ENCODE measurements at regions not wholly inside any gene's neighbourhood (a gene's known extent, or its start where the extent isn't known, plus 50 kb on each side); places are given as distances from the start of the nearest gene placed in this dataset.

- DNase-seq (ENCODE audit: low read depth), result no peak
Measured at GRCh38 chr15:66945842-66946241, 119.6 kb upstream of the SMAD3 start.

- peak; percentile 61 for DNase-seq (ENCODE audit: low read depth)
Measured at GRCh38 chr15:66946578-66947164, 118.7 kb upstream of the SMAD3 start.

DNA sequence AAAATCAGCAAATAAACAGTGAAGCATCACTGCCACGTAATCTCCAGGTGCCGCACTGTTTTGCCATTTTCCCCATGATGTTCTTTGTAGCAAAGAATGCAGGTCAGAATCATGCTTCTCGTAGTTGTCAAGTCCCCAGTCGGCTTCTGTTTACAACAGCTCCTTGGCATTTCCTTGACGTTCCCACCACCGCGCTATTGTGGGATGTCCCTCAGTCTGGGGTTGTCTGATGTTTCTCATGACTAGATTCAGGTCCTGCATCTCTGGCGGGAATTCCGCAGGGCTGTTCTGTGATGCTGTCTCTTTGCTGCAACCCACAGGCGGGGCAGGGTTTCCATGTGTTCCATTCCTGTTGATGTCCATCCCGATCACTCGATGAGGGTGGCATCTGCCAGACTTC, 117.9 kb upstream of the SMAD3 start:
- DNase-seq (ENCODE audit: low read depth), result no peak

DNA sequence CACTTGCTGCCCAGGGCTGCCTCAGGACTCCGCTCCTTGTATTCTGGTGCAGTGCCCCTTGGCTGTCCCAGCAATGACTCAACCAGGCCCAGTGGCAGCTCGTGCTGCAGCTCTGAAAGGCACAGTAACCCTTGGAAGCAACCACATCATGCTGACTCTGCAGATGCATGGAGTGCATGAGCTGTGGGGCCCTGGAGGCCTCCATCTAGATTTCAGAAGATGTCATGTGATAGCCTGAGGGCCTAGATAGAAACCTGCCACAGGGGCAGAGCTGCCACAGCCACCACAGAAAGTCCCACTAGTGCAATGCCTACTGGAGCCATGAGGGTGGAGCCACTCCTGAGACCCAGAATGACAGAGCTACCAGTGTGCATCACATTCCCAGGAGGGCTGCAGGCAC, 117.1 kb upstream of the SMAD3 start:
- no peak for DNase-seq (ENCODE audit: low read depth)

GRCh38 chr15:66950114-66950513, 115.3 kb upstream of the SMAD3 start:
- DNase-seq (ENCODE audit: low read depth), result no peak

DNA sequence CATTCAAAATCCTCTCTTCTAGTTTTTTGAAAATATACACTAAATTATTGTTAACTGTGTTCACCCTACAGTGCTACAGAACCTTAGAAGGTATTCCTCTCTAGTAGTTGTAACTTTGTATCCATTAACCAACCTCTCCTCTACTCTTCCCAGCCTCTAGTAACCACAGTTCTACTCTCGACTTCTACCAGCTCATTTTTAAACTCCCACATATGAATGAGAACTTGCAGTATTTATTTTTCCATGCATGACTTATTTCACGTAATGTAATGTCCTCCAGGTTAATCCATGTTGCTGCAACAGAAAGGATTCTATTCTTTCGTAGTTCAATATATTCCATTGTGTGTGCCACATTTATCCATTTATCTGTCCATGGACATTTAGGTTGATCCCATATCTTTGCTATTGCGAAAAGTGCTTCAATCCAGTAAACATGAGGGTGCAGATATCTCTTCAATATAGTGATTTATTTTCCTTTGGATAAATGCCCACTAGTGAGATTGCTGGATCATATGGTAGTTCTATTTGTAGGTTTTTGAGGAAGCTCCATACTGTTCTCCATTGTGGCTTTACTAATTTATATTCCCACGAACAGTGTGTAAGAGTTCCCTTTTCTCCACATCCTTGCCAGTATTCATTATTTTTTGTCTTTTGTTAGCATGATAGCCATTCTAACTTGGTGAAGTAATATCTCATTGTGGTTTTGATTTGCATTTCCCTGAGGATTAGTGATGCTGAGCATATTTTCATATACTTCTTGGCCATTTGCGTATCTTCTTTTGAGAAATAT, 113.7 kb upstream of the SMAD3 start:
- no peak for DNase-seq (ENCODE audit: low read depth)

- DNase-seq (ENCODE audit: low read depth), result no peak
Measured at GRCh38 chr15:66952756-66953522, 112.5 kb upstream of the SMAD3 start.

- no peak for DNase-seq (ENCODE audit: low read depth)
Measured at GRCh38 chr15:66953523-66954229, 111.7 kb upstream of the SMAD3 start.

GRCh38 chr15:66954601-66955000, 110.8 kb upstream of the SMAD3 start:
- no peak for DNase-seq (ENCODE audit: low read depth)

DNA sequence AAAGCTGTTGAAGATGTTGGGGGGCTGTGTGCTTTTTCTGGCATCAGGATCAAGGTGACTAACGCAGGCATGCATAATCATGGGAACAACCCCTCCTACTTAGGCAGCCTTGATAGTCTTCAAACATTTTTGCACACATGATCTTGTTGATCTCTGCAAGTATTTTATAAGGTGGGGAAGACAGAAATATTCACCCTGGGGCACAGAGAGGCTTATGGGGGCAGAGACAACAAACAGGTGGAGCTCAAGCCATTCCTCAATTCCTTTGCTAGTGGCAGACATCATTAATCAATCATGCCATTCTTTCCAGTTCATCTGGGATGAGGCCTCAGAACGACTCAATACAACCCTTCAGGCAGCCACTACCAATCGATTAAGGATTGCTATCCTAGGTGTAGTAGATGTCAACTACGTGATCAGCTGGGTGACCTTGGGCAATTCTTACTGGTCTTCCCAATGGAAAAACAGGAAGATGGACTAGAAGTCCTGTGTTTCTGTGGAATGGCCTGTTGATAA, 110.3 kb upstream of the SMAD3 start:
- no peak for DNase-seq (ENCODE audit: low read depth)

- no peak for DNase-seq (ENCODE audit: low read depth)
Measured at GRCh38 chr15:66955871-66956585, 109.4 kb upstream of the SMAD3 start.

DNA sequence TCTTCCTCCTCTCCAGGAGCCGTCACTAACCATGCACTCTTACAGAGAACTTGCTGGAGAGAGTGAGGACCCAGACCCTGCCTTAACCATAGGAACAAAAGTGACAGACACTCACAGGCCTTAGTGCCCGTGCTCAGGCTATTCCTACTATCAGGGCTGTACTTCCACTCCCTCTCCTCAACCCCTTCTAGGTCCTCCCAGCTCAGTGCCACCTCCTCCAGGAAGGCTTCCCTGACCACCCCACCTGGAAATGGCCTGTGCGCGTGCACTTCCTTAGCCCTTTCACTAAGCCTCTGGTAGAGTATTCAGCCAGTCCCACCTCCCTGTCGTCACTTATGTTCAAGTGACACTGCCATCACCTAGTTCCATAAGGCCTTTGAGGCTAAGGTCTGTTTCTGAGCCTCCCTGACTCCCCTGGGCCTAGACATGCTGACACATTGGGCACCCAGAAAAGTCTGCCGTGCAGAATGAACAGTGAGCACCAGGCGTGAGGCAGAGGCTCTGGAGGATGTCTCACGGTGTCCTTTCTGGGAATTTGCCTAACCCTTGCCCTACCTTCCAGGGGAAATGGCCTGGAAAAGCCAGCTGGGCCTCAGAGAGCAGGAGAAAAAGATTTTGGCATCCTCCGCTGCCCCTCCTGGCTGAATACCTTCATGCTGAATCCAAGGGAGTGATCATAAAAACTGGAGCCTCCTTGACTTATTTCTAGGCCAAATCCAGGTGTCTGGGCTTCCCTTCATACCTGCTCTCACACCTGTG, 108.6 kb upstream of the SMAD3 start:
- no peak for DNase-seq (ENCODE audit: low read depth)

DNA sequence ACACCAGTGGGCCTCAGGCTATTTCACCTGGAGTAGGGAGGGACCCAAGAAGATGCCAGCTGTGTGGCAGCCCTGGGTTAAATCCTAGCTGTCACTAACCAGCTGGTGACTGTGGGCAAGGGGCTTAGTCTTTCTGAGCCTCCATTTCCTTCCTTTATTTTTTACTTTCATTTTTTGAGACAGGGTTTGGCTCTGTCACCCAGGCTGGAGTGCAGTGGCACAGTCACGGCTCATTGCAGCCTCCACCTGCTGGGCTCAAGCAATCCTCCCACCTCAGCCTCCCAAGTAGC, 108.0 kb upstream of the SMAD3 start:
- DNase-seq (ENCODE audit: low read depth), result no peak

- DNase-seq (ENCODE audit: low read depth), result no peak
Measured at GRCh38 chr15:66959066-66959465, 106.3 kb upstream of the SMAD3 start.

- no peak for DNase-seq (ENCODE audit: low read depth)
Measured at GRCh38 chr15:66959875-66960274, 105.5 kb upstream of the SMAD3 start.

- DNase-seq (ENCODE audit: low read depth), result no peak
Measured at GRCh38 chr15:66960519-66960918, 104.9 kb upstream of the SMAD3 start.

- DNase-seq (ENCODE audit: low read depth), result no peak
Measured at GRCh38 chr15:66961407-66961884, 104.0 kb upstream of the SMAD3 start.

DNA sequence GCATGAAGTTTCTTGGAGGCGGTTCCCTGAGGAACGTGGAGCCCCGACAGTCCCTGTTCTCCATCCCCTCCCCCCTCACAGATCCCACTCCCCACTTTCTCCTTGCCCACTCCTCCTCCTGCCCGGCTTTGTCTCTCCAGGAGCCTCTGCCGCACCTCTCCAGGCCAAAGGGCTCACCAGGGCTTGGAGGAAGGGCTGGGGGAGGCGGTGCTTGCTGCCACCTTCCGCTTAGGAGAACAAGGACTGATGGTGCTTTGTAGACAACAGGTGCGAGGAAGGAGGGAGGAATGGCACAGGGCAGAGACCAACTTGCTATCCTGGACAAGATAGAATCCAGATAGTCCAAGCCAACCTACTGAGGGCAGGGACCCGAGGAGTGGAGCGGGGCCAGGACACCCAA, 103.5 kb upstream of the SMAD3 start:
- DNase-seq (ENCODE audit: low read depth), result no peak

GRCh38 chr15:66962522-66962921, 102.9 kb upstream of the SMAD3 start:
- no peak for DNase-seq (ENCODE audit: low read depth)

DNA sequence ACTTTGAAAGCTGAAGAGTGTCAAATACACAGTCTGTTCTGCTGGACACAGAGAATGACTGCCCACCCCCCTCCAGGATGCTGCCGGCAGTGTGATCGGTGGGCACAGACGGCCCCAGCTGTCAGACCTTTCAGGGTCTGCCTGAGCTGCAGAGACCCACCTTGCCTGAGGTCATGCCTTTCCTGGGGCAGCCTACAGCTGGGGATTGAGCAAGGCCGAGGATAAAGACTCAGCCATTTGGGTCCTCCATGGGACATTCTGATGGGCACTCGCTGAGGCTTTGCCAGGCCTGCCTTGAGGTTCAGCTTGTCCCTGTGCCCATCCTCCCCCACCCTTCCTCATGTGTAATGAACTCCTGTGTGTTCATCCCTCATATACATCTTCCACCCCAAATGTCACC, 102.3 kb upstream of the SMAD3 start:
- no peak for DNase-seq (ENCODE audit: low read depth)

- DNase-seq (ENCODE audit: low read depth), result no peak
Measured at GRCh38 chr15:66963710-66964109, 101.7 kb upstream of the SMAD3 start.
